Sigmoid colon (tissue), 4 donors: ENCODE measurements at regions not wholly inside any gene's neighbourhood (a gene's known extent, or its start where the extent isn't known, plus 50 kb on each side); places are given as distances from the start of the nearest gene placed in this dataset.

Experiments
- EP300 ChIP-seq, 4 donors: sonication (generic); formaldehyde crosslinking; IDR thresholded peaks; one replicate each; pipeline ENCODE4 v1.6.1; 2017; ENCODE audit warnings: antibody characterized with exemption in 4 of 4
- POLR2A ChIP-seq, 2 donors: fragments of 450-650 bp; IDR thresholded peaks; one replicate each; pipeline ENCODE4 v1.6.1; 2016; ENCODE audit warnings: antibody characterized with exemption in 2 of 2, mild to moderate bottlenecking in 2 of 2, moderate library complexity in 2 of 2
- POLR2AphosphoS5 ChIP-seq, 4 donors: sonication (generic); formaldehyde crosslinking; IDR thresholded peaks; one replicate each; pipeline ENCODE4 v1.6.1; 2017; ENCODE audit warnings: antibody characterized with exemption in 4 of 4
- TF ChIP-seq, protein P1 (sequence below), 4 experiments: fragments of 450-650 bp in 3 of 4; fragments of 200-600 bp in 1 of 4; IDR thresholded peaks; one replicate each; pipeline ENCODE4 v1.5.1; 2016 to 2019; ENCODE audit warnings: antibody characterized with exemption in 4 of 4, mild to moderate bottlenecking in 3 of 4, moderate library complexity in 2 of 4

DNA sequence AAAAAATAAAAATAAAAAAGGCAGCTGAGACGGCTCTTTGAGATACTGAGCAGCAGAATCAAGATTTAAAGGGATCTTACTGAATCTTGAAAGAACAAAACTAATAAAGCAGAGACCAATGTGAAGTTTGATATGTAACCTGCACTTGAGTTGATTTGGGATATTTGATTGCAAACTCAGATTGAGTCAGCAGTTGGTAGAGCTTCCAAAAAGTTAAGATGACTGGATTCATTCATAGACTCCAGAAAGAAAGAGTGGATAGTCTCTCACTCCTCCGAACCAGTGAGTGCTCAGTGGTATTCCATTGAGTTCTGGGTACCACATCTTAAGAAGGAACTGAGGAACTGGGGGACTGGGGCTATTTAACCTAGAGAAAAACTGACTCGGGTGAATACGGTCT, 52.7 kb upstream of the TESK1 start:
- TF ChIP-seq, protein P1, sequence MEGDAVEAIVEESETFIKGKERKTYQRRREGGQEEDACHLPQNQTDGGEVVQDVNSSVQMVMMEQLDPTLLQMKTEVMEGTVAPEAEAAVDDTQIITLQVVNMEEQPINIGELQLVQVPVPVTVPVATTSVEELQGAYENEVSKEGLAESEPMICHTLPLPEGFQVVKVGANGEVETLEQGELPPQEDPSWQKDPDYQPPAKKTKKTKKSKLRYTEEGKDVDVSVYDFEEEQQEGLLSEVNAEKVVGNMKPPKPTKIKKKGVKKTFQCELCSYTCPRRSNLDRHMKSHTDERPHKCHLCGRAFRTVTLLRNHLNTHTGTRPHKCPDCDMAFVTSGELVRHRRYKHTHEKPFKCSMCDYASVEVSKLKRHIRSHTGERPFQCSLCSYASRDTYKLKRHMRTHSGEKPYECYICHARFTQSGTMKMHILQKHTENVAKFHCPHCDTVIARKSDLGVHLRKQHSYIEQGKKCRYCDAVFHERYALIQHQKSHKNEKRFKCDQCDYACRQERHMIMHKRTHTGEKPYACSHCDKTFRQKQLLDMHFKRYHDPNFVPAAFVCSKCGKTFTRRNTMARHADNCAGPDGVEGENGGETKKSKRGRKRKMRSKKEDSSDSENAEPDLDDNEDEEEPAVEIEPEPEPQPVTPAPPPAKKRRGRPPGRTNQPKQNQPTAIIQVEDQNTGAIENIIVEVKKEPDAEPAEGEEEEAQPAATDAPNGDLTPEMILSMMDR (IDR thresholded peaks at IDR 0.05): no peak
- TF ChIP-seq POLR2A (IDR thresholded peaks at IDR 0.05) (no peak), POLR2AphosphoS5 (IDR thresholded peaks at IDR 0.05) (no peak), EP300 (IDR thresholded peaks at IDR 0.05) (no peak)
